ENCODE measurements at regions not wholly inside any gene's neighbourhood (a gene's known extent, or its start where the extent isn't known, plus 50 kb on each side); places are given as distances from the start of the nearest gene placed in this dataset.

GRCh38 chr2:62641410-62641843 is 64.1 kb upstream of the EHBP1 start:
- TF ChIP-seq CTCF (conservative IDR thresholded peaks at IDR 0.05; ENCODE audit: low read depth, low read length) (no peak), EZH2 (IDR thresholded peaks at IDR 0.05; ENCODE audit: borderline replicate concordance, low read depth, low read length, poor library complexity, severe bottlenecking) (no peak)

All from A673 (cell line).